ENCODE measurements at regions not wholly inside any gene's neighbourhood (a gene's known extent, or its start where the extent isn't known, plus 50 kb on each side); places are given as distances from the start of the nearest gene placed in this dataset.

DNA sequence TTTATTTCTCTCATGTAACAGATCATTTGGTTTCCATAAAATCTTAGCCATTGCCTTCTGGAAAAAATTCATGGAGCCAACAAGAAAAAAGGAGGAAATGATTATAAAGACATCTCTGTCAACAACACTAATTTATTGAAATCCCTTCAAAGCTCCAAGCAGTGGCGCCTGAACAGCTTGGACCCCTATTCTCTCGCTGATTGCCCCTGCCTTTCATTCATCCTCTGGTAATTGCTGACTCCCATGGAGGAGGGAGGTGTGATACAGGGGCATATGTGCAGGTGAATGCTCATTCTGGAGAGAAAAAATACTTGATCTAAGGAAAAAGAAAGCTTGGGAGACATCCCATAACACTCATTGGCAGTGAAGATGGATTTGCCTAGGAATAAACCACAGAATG lies 345.5 kb downstream of the FGFR2 start:
- 53 to 70% methylated on average over 2 of the region's 2 CpGs for WGBS, 2 donors
- TF ChIP-seq, protein P1, sequence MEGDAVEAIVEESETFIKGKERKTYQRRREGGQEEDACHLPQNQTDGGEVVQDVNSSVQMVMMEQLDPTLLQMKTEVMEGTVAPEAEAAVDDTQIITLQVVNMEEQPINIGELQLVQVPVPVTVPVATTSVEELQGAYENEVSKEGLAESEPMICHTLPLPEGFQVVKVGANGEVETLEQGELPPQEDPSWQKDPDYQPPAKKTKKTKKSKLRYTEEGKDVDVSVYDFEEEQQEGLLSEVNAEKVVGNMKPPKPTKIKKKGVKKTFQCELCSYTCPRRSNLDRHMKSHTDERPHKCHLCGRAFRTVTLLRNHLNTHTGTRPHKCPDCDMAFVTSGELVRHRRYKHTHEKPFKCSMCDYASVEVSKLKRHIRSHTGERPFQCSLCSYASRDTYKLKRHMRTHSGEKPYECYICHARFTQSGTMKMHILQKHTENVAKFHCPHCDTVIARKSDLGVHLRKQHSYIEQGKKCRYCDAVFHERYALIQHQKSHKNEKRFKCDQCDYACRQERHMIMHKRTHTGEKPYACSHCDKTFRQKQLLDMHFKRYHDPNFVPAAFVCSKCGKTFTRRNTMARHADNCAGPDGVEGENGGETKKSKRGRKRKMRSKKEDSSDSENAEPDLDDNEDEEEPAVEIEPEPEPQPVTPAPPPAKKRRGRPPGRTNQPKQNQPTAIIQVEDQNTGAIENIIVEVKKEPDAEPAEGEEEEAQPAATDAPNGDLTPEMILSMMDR (IDR thresholded peaks at IDR 0.05): no peak
- Histone ChIP-seq H3K4me3 (no peak overlapping the region), H3K36me3 (no peaks in the 10 kb centered on the region), H3K4me1 (no peaks in the 10 kb centered on the region), H3K27ac (no peak overlapping the region), H3K27me3 (no peaks in the 10 kb centered on the region), H3K9me3 (no peaks in the 10 kb centered on the region)
- ATAC-seq (no peak), FAIRE-seq (no peak), DNase-seq (no peak)
- intact Hi-C loops (cut with DNase I): no loop called here

DNA sequence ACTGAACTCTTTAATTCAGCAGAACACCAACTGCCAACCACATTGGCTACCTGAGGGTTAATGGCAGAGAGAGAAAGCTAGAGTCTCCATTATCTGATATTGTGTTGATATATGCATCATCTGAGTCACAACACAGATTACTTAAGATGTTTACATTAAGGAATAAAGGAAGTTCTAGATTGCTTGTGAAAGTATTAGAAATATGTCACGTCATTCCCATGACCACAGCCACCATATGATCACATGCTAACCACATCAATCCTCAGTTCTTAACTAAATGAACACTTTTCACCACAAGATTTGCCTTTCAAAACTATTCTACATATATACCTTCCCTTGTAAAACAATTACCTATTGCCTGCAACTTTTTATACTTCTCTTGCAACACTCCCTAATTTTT lies 337.9 kb downstream of the FGFR2 start:
- Histone ChIP-seq H3K27ac (no peak overlapping the region), H3K9me3 (no peaks in the 10 kb centered on the region), H3K4me1 (no peaks in the 10 kb centered on the region), H3K27me3 (no peaks in the 10 kb centered on the region), H3K36me3 (no peaks in the 10 kb centered on the region), H3K4me3 (no peak overlapping the region)
- TF ChIP-seq, protein P1 (IDR thresholded peaks at IDR 0.05): no peak
- no peak for FAIRE-seq
- ATAC-seq: no peak
- WGBS, 2 donors: 51 to 67% methylated on average over 1 of the region's 1 CpG
- intact Hi-C loops (cut with DNase I): no loop called here
- no peak for DNase-seq

DNA sequence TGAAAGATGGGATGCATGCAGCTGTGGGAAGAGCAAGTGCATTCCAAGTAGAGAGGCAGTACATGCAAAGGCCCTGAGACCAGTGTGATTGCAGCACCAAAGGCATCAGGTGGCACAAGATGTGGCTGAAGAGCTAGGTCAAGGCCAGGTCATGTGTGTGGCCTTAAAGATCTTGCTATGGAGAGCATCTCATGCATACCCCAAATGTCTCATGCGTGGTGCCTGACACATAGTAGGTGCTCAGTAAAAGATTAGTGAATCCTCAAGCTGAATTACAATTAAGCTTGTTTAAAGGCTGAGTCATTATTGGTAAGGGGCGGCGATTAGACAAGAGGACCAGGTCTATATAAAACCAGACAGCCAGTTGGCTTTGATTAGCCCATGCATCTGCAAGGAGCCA lies 336.6 kb downstream of the FGFR2 start:
- intact Hi-C loops (cut with DNase I): no loop called here
- no peak for FAIRE-seq
- H3K27ac ChIP-seq: no peak overlapping the region
- WGBS, 2 donors: 89 to 91% methylated on average over 3 of the region's 3 CpGs
- no peak overlapping the region for H3K4me3 ChIP-seq
- TF ChIP-seq, protein P1 (IDR thresholded peaks at IDR 0.05): no peak
- H3K9me3 ChIP-seq: no peaks in the 10 kb centered on the region
- no peaks in the 10 kb centered on the region for H3K27me3 ChIP-seq
- no peaks in the 10 kb centered on the region for H3K4me1 ChIP-seq
- no peak for DNase-seq
- no peaks in the 10 kb centered on the region for H3K36me3 ChIP-seq
- no peak for ATAC-seq

DNA sequence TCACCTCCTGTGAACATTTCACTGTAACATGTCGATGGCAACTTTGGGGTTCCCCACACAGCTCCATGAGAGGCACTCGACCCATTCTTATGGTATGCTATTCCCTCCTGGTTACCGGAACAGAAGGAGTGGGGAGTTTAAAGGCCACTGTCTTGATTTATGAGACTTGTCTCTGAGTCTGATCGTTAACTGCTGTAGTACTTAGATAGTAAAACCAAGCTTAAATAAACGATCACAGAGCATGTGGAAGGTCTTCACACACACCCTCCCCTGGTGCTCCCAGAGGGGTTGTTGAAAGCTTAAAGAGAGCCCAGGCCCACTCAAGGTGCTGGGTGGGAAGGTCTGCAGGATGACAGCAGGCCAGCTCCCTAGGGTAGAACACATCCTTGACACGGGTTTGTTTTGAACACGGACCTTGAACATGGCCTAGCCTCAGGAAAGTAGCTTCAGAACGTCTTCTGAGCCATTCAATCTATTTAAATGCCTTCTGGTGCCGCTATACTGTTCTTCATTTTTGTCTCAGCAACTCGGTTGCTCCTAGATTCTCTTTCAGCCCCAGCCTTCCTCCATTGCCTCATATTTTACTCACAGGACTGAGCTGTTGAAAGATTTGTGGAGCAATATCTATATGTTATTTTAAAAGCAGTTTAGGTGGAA lies 335.3 kb downstream of the FGFR2 start:
- DNase-seq: no peak
- intact Hi-C loops (cut with DNase I): no loop called here
- TF ChIP-seq, protein P1 (IDR thresholded peaks at IDR 0.05): no peak
- Histone ChIP-seq H3K4me3 (no peak overlapping the region), H3K36me3 (no peaks in the 10 kb centered on the region), H3K4me1 (no peaks in the 10 kb centered on the region), H3K27ac (no peak overlapping the region), H3K27me3 (no peaks in the 10 kb centered on the region), H3K9me3 (no peaks in the 10 kb centered on the region)
- no peak for ATAC-seq
- WGBS, 2 donors: 64 to 68% methylated on average over 10 of the region's 10 CpGs
- no peak for FAIRE-seq

DNA sequence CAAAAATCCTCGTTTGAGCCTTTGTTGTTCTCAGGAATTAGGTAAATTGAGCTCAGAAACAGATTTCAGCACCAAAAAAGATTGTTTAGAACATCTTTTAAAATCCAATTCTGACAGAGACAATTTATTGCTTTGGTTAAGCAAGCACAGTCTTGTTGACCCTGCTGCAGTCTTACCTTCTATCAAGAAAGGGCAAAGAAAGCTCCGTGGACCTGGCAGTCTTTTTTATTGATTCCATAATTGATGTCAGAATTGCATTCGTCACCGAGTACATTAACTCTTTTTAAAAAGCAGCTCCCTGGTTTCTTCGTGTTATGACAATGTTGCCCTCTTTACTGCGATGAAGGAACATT lies 334.8 kb downstream of the FGFR2 start:
- FAIRE-seq (no peak), DNase-seq (no peak), ATAC-seq (no peak)
- Histone ChIP-seq H3K4me1 (no peaks in the 10 kb centered on the region), H3K27me3 (no peaks in the 10 kb centered on the region), H3K27ac (no peak overlapping the region), H3K36me3 (no peaks in the 10 kb centered on the region), H3K4me3 (no peak overlapping the region), H3K9me3 (no peaks in the 10 kb centered on the region)
- 38 to 45% methylated on average over 6 of the region's 6 CpGs for WGBS, 2 donors
- intact Hi-C loops (cut with DNase I): no loop called here
- TF ChIP-seq, protein P1 (IDR thresholded peaks at IDR 0.05): no peak
